Natural killer cell (primary cell): ENCODE measurements at regions not wholly inside any gene's neighbourhood (a gene's known extent, or its start where the extent isn't known, plus 50 kb on each side); places are given as distances from the start of the nearest gene placed in this dataset.

ENCODE experiments used
- ATAC-seq, 3 donors: fragments of 150-1000 bp in 2 of 3; fragments of 200-7000 bp in 1 of 3; cut with Tn5 transposase; 1 replicate in 1 of 3; 2 replicates in 2 of 3; pipeline ENCODE4 v1.10.0; 2021; ENCODE audit warnings: mild to moderate bottlenecking in 2 of 3, moderate library complexity in 2 of 3
- DNase-seq, 2 donors: peaks; one replicate each; pipeline versions ENCODE4 v3.0.0 to v3.0.0-alpha.2; 2013 to 2021; ENCODE audit warnings: mixed read lengths in 1 of 2
- H3K27ac ChIP-seq: one replicate; pipeline ENCODE4 v1.5.1; 2013; ENCODE audit warnings: mild to moderate bottlenecking, low read length
- H3K27me3 ChIP-seq: one replicate; pipeline ENCODE4 v1.6.1; 2013; ENCODE audit warnings: low read length; ENCODE audit not compliant: control insufficient read depth, insufficient read depth
- H3K36me3 ChIP-seq: one replicate; pipeline ENCODE4 v1.6.1; 2013; ENCODE audit warnings: low read length; ENCODE audit not compliant: control insufficient read depth, insufficient read depth
- H3K4me1 ChIP-seq: one replicate; pipeline ENCODE4 v1.6.1; 2013; ENCODE audit warnings: low read length; ENCODE audit not compliant: control insufficient read depth, insufficient read depth
- H3K4me3 ChIP-seq: one replicate; pipeline ENCODE4 v1.5.1; 2013; ENCODE audit warnings: low read length
- H3K9me3 ChIP-seq: one replicate; pipeline ENCODE4 v1.6.1; 2013; ENCODE audit warnings: low read length; ENCODE audit not compliant: control insufficient read depth, insufficient read depth
- H3K27ac Mint-ChIP-seq, 2 donors: one replicate each; pipeline ENCODE4 v1.8.0; 2022; ENCODE audit warnings: mild to moderate bottlenecking in 2 of 2, mixed read lengths in 2 of 2, moderate library complexity in 1 of 2
- H3K27me3 Mint-ChIP-seq, 2 donors: one replicate each; pipeline ENCODE4 v1.8.0; 2022; ENCODE audit warnings: low read depth in 2 of 2, mixed read lengths in 2 of 2
- H3K36me3 Mint-ChIP-seq: one replicate; pipeline ENCODE4 v1.8.0; 2022; ENCODE audit warnings: mixed read lengths
- H3K4me1 Mint-ChIP-seq, 2 donors: one replicate each; pipeline ENCODE4 v1.8.0; 2022; ENCODE audit warnings: mixed read lengths in 2 of 2
- H3K4me3 Mint-ChIP-seq: one replicate; pipeline ENCODE4 v1.8.0; 2022; ENCODE audit warnings: mild to moderate bottlenecking, moderate library complexity, mixed read lengths
- H3K9me3 Mint-ChIP-seq, 2 donors: one replicate each; pipeline ENCODE4 v1.8.0; 2022; ENCODE audit warnings: mixed read lengths in 2 of 2
- WGBS: methylation state at CpG from one replicate; pipeline ENCODE4 v1.1.7; 2013; ENCODE audit warnings: missing lambda C conversion rate; ENCODE audit not compliant: insufficient coverage; 5-methylcytosine and 5-hydroxymethylcytosine counted together
- intact Hi-C: fragments of 100-400 bp; cut with micrococcal nuclease; formaldehyde crosslinking; loops from one replicate; pipeline ENCODE4 v1.14.2; 2022
- TF ChIP-seq, protein P1 (sequence below): fragments of 200-600 bp; IDR thresholded peaks from one replicate; pipeline ENCODE4 v1.8.0; 2022; ENCODE audit warnings: antibody characterized with exemption

DNA sequence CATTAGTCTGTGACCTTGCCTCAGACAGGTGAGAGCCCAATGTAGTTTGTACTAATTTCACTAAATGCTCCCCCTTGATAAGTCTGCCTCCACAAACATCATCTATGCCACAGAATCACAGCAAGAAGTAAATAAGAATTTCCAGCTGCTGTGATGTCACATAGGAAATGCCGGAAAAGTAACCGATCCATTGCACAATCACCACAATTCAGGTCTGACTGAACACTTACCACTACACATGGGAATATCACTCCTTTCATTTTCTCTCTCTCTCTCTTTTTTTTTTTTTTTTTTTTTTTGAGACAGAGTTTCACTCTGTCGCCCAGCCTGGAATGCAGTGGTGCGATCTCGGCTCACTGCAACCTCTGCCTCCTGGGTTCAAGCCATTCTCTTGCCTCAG lies 79.0 kb upstream of the CDH11 start:
- H3K27ac Mint-ChIP-seq, result no peak overlapping the region
- H3K27me3 Mint-ChIP-seq, result no peaks in the 10 kb centered on the region
- H3K36me3 Mint-ChIP-seq, result no peaks in the 10 kb centered on the region
- H3K9me3 ChIP-seq, result no peaks in the 10 kb centered on the region
- no peak for DNase-seq
- H3K9me3 Mint-ChIP-seq, result peaks cover 5 to 10% of the 10 kb centered on the region in 2 donors
- H3K4me1 Mint-ChIP-seq, result no peaks in the 10 kb centered on the region
- TF ChIP-seq, protein P1, sequence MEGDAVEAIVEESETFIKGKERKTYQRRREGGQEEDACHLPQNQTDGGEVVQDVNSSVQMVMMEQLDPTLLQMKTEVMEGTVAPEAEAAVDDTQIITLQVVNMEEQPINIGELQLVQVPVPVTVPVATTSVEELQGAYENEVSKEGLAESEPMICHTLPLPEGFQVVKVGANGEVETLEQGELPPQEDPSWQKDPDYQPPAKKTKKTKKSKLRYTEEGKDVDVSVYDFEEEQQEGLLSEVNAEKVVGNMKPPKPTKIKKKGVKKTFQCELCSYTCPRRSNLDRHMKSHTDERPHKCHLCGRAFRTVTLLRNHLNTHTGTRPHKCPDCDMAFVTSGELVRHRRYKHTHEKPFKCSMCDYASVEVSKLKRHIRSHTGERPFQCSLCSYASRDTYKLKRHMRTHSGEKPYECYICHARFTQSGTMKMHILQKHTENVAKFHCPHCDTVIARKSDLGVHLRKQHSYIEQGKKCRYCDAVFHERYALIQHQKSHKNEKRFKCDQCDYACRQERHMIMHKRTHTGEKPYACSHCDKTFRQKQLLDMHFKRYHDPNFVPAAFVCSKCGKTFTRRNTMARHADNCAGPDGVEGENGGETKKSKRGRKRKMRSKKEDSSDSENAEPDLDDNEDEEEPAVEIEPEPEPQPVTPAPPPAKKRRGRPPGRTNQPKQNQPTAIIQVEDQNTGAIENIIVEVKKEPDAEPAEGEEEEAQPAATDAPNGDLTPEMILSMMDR, result no peak
- H3K4me1 ChIP-seq, result no peaks in the 10 kb centered on the region
- no peak overlapping the region for H3K4me3 Mint-ChIP-seq
- H3K36me3 ChIP-seq, result no peaks in the 10 kb centered on the region
- 99% methylated on average over 5 of the region's 5 CpGs for WGBS
- ATAC-seq, result no peak
- no peak overlapping the region for H3K4me3 ChIP-seq
- H3K27me3 ChIP-seq, result no peaks in the 10 kb centered on the region
- intact Hi-C loops, result no loop called here
- H3K27ac ChIP-seq, result no peak overlapping the region

DNA sequence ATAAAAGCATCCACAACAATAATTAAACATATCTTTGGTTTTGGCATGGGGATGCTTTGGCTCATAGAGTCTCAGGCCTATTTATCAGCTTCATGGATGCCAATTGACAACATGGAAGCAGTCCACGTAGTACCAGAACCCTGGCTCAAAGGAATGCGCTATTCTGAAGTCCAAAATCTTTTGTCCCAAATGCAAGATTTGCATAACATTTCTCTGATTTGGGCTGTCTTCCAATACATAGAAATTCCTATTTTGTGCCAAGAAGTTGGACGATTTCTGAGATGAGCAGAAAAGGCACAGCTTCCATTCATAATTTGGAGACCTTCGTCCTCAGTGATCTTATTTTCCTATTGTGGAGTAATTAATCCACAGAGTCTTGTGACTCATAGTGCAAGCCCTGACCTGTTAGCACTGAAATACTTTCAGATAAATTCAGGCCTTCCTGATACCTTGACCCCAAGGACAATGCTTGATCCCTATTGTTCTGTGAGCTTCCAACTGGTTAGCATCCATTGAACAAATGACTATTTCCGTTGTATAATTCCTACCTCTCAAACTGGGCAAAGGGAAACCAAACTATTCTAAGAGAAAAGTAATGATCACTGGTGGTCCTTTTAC lies 78.4 kb upstream of the CDH11 start:
- no peak overlapping the region for H3K27ac ChIP-seq
- WGBS, result 79% methylated on average over 5 of the region's 5 CpGs
- H3K4me3 ChIP-seq, result no peak overlapping the region
- Mint-ChIP-seq H3K4me1 (no peaks in the 10 kb centered on the region), H3K27ac (no peak overlapping the region), H3K9me3 (peaks cover 5 to 10% of the 10 kb centered on the region in 2 donors), H3K4me3 (no peak overlapping the region), H3K36me3 (no peaks in the 10 kb centered on the region), H3K27me3 (no peaks in the 10 kb centered on the region)
- ATAC-seq, result no peak
- no peaks in the 10 kb centered on the region for H3K27me3 ChIP-seq
- H3K4me1 ChIP-seq, result no peaks in the 10 kb centered on the region
- no peaks in the 10 kb centered on the region for H3K9me3 ChIP-seq
- TF ChIP-seq, protein P1, result no peak
- DNase-seq, result no peak
- intact Hi-C loops, result no loop called here
- no peaks in the 10 kb centered on the region for H3K36me3 ChIP-seq

DNA sequence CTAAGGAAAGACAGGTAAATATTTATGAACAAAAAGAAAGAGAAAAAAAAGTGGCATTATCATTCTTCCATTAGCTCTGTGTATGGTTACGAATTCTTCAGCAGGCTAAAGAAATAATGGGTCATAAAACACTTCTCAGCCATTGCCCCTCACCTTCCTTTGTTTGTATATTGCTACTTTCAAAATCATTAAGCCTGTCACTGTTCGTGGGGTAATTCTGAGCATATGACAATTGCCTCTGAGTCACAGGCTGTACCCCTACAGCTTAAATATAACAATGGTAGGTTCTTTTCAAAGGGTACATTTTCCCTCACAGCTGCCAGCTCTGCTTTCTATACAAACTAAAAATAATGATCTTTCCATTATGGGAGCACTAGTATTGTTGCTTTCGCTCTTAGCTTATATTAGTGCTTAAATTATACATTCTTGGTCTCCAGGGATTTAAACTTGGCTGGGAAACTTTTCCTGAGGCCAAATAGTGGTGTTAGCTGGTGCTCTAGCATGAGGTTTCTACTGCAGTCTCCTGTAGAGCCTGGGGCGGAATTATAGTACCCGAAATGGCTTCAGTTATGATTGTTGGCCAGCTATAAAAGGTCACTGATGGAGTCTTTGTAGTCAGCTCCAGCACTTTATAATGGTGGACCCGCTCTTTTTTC lies 74.7 kb upstream of the CDH11 start:
- H3K27ac ChIP-seq, result no peak overlapping the region
- Mint-ChIP-seq H3K4me3 (no peak overlapping the region), H3K9me3 (peaks cover 2 to 8% of the 10 kb centered on the region in 2 donors), H3K27ac (no peak overlapping the region), H3K4me1 (no peaks in the 10 kb centered on the region), H3K27me3 (no peaks in the 10 kb centered on the region), H3K36me3 (no peaks in the 10 kb centered on the region)
- H3K9me3 ChIP-seq, result no peaks in the 10 kb centered on the region
- WGBS, result 68% methylated on average over 6 of the region's 6 CpGs
- no peak overlapping the region for H3K4me3 ChIP-seq
- intact Hi-C loops, result no loop called here
- no peaks in the 10 kb centered on the region for H3K4me1 ChIP-seq
- TF ChIP-seq, protein P1, result no peak
- DNase-seq, result no peak
- no peak for ATAC-seq
- H3K27me3 ChIP-seq, result no peaks in the 10 kb centered on the region
- H3K36me3 ChIP-seq, result no peaks in the 10 kb centered on the region

DNA sequence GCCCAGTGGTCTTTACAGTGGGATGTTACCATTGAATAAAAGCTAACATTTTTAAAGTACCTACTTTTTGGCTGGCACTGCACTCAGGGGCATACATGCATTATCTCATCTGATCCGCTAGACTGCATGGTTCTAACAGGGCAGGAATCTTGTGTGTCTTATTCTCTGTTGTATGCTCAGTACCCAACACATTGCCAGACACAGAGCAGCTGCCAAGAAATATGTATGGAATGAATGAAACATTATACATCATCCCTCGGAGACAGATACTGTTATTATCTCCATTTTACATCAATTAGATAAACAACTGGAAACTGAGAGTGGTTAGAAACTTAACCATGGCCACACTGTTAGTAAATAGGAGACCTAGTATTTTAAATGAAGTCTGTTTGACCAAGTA lies 74.1 kb upstream of the CDH11 start:
- TF ChIP-seq, protein P1, result no peak
- H3K27me3 ChIP-seq, result no peaks in the 10 kb centered on the region
- Mint-ChIP-seq H3K9me3 (peaks cover 2 to 8% of the 10 kb centered on the region in 2 donors), H3K4me3 (no peak overlapping the region), H3K4me1 (no peaks in the 10 kb centered on the region), H3K27me3 (no peaks in the 10 kb centered on the region), H3K36me3 (no peaks in the 10 kb centered on the region), H3K27ac (no peak overlapping the region)
- no peak overlapping the region for H3K27ac ChIP-seq
- WGBS, result 83% methylated on average over 1 of the region's 2 CpGs
- no peaks in the 10 kb centered on the region for H3K4me1 ChIP-seq
- intact Hi-C loops, result no loop called here
- ATAC-seq (no peak), DNase-seq (no peak)
- H3K36me3 ChIP-seq, result no peaks in the 10 kb centered on the region
- H3K4me3 ChIP-seq, result no peak overlapping the region
- H3K9me3 ChIP-seq, result no peaks in the 10 kb centered on the region
